ENCODE measurements at regions not wholly inside any gene's neighbourhood (a gene's known extent, or its start where the extent isn't known, plus 50 kb on each side); places are given as distances from the start of the nearest gene placed in this dataset.

DNA sequence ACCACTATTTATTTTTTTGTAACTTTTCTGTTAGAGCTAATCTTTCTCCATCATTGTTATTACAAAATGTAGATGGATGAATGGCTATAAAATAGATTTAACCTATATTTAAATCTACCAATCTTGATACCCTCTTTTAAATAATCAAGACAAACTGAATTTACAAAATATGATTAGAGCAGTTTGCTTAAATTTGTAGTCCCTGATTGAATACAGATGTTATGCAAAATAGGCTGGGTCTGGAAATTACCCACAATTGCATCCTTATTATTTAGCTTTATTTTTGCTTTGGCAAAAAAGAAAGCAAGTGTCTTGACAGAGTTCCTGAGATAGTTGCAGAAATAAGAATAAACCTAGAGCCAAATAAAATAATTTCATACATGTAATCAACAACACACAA lies 352.8 kb downstream of the KLF12 start:
- Histone ChIP-seq H3K27ac (no peak overlapping the region), H3K4me1 (peaks cover 0 to 3% (median 0%) of the 10 kb centered on the region in 4 donors), H3K36me3 (no peaks in the 10 kb centered on the region), H3K9me3 (no peaks in the 10 kb centered on the region), H3K4me3 (no peak overlapping the region), H3K27me3 (no peaks in the 10 kb centered on the region)
- intact Hi-C loops (cut with DNase I; ENCODE audit: low total_unique reads), result no loop called here
- TF ChIP-seq, protein P1, sequence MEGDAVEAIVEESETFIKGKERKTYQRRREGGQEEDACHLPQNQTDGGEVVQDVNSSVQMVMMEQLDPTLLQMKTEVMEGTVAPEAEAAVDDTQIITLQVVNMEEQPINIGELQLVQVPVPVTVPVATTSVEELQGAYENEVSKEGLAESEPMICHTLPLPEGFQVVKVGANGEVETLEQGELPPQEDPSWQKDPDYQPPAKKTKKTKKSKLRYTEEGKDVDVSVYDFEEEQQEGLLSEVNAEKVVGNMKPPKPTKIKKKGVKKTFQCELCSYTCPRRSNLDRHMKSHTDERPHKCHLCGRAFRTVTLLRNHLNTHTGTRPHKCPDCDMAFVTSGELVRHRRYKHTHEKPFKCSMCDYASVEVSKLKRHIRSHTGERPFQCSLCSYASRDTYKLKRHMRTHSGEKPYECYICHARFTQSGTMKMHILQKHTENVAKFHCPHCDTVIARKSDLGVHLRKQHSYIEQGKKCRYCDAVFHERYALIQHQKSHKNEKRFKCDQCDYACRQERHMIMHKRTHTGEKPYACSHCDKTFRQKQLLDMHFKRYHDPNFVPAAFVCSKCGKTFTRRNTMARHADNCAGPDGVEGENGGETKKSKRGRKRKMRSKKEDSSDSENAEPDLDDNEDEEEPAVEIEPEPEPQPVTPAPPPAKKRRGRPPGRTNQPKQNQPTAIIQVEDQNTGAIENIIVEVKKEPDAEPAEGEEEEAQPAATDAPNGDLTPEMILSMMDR (IDR thresholded peaks at IDR 0.05), result no peak
- DNase-seq, result no peak

DNA sequence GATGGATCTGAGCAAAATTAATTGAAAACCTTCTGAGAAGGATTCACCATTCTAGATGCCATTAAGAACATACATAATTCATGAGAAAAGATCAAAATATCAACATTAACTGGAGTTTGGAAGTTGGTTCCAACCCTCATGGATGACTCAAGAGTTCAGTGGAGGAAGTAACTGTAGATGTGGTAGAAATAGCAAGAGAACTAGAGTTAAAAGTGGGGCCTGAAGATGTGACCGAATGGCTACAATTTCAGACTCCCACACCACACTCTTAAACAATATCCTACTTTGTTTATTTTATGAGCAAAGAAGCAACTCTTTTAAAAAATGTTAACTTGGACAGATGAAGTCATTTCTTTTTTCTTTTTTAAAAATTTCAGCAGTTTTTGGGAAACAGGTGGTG lies 354.3 kb downstream of the KLF12 start:
- TF ChIP-seq, protein P1 (IDR thresholded peaks at IDR 0.05), result no peak
- intact Hi-C loops (cut with DNase I; ENCODE audit: low total_unique reads), result no loop called here
- H3K4me1 ChIP-seq, result peaks cover 0 to 13% (median 0%) of the 10 kb centered on the region in 4 donors
- H3K27me3 ChIP-seq, result no peaks in the 10 kb centered on the region
- H3K36me3 ChIP-seq, result no peaks in the 10 kb centered on the region
- H3K9me3 ChIP-seq, result no peaks in the 10 kb centered on the region
- H3K27ac ChIP-seq, result no peak overlapping the region
- no peak overlapping the region for H3K4me3 ChIP-seq
- DNase-seq, result no peak

DNA sequence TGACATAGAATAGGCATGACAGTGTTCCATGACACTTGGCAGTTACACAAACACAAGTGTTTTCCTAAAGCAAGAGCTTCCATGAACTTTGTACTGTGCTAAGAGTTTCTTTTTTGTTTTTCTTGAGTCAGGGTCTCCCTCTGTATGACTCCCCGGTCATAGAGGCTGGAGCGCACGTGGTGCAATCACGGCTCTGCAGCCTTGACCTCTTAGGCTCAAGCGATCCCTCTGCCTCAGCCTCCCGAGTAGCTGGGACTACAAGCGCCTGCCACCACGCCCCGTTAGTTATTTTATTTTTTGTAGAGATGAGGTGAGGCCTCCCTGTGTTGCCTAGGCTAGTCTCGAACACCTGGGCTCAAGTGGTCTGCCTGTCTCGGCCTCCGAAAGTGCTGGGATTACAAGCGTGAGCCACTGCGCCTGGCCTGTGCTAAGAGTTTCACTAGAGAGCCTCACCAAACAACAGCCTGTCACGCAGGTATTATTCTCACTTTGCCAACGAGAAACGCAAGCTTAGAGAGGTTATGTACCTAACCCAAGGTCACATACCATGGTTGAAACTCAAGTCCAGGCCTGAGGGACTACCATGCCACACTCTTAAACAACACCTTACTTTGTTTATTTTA lies 355.9 kb downstream of the KLF12 start:
- TF ChIP-seq, protein P1 (IDR thresholded peaks at IDR 0.05), result no peak
- peaks cover 0 to 13% (median 0%) of the 10 kb centered on the region in 4 donors for H3K4me1 ChIP-seq
- no peak overlapping the region for H3K27ac ChIP-seq
- no peak for DNase-seq
- H3K4me3 ChIP-seq, result no peak overlapping the region
- no peaks in the 10 kb centered on the region for H3K27me3 ChIP-seq
- H3K9me3 ChIP-seq, result no peaks in the 10 kb centered on the region
- no peaks in the 10 kb centered on the region for H3K36me3 ChIP-seq
- intact Hi-C loops (cut with DNase I; ENCODE audit: low total_unique reads), result no loop called here

DNA sequence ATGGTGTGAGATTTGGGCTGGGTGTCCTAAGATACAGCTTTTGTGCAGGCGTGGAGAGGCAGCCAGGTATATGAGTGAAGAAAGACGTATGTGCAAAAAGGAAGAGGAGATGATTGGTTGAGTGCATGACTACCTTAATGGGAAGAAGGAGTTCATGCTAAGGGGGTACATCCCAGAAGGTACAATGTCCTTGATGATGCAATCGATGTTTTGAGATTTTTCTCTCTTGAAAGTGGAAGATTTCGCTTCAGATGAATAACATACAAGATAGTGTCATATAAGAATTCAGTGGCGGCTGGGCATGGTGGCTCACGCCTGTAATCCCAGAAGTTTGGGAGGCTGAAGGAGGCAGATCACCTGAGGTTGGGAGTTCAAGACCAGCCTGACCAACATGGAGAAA lies 357.1 kb downstream of the KLF12 start:
- intact Hi-C loops (cut with DNase I; ENCODE audit: low total_unique reads), result no loop called here
- no peak overlapping the region for H3K27ac ChIP-seq
- no peaks in the 10 kb centered on the region for H3K9me3 ChIP-seq
- DNase-seq, result no peak
- H3K27me3 ChIP-seq, result no peaks in the 10 kb centered on the region
- H3K36me3 ChIP-seq, result no peaks in the 10 kb centered on the region
- TF ChIP-seq, protein P1 (IDR thresholded peaks at IDR 0.05), result no peak
- peaks cover 0 to 13% (median 0%) of the 10 kb centered on the region in 4 donors for H3K4me1 ChIP-seq
- H3K4me3 ChIP-seq, result no peak overlapping the region

DNA sequence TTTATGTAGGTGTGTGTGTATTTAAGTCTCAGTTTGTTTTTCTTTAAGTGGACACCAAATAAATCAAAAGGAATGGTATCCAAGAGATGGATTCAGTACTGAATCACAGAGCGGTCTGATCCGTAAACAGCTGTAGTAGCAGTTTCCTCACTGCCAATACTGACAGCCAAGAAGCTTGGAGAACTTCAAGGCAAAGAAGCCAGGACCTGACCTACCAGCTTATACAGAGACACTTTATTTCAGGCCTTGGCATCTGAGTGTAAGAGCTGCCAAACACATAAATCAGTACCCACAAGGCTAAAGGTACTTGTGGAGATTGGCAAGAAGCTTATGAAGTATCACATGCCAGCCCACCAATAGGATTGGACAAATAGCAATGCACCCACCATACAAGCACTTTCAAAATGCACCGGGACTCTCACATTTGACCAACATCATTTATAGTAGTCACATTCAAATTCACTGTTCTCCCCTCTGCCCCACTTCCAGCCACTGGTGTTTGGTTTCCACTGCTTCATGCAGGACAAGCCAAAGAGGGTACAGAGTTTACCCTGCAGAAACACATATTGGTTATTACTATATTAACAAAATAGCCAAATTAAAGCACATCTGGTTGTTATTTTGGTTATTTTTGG lies 357.9 kb downstream of the KLF12 start:
- peaks cover 0 to 13% (median 0%) of the 10 kb centered on the region in 4 donors for H3K4me1 ChIP-seq
- intact Hi-C loops (cut with DNase I; ENCODE audit: low total_unique reads), result no loop called here
- no peak for DNase-seq
- TF ChIP-seq, protein P1 (IDR thresholded peaks at IDR 0.05), result no peak
- H3K36me3 ChIP-seq, result no peaks in the 10 kb centered on the region
- no peak overlapping the region for H3K27ac ChIP-seq
- no peak overlapping the region for H3K4me3 ChIP-seq
- H3K27me3 ChIP-seq, result no peaks in the 10 kb centered on the region
- no peaks in the 10 kb centered on the region for H3K9me3 ChIP-seq

All from tibial artery (tissue), 4 donors.